Posterior vena cava (tissue), 2 donors: ENCODE measurements at regions not wholly inside any gene's neighbourhood (a gene's known extent, or its start where the extent isn't known, plus 50 kb on each side); places are given as distances from the start of the nearest gene placed in this dataset.
"Not testable (repeated sequence)": the region's sequence is repeated elsewhere in the genome, so short reads cannot be mapped to it uniquely, and the experiment has no call there.

ENCODE experiments used
- DNase-seq: peaks from one replicate; pipeline ENCODE4 v3.0.0-alpha.2; 2020; ENCODE audit warnings: low spot score
- intact Hi-C, 2 donors: fragments of 100-400 bp; cut with DNase I; formaldehyde crosslinking; loops; one replicate each; pipeline versions ENCODE4 v1.14.1 to v1.14.2; 2022 to 2023
- donor health status: DM: yes; HTN: yes; CAD: no.
- donor health status: DM: yes; HTN: yes; CAD: no.

GRCh38 chr2:160550048-160550447 is 56.4 kb upstream of the RBMS1 start:
- intact Hi-C loops, result no loop called here

GRCh38 chr2:160551259-160551658 is 57.7 kb upstream of the RBMS1 start:
- intact Hi-C loops, result no loop called here
- no peak for DNase-seq

More at GRCh38 chr2:160550048-160550447, 56.4 kb upstream of the RBMS1 start:
- no peak for DNase-seq

- DNase-seq, result no peak
- intact Hi-C loops, result no loop called here
Measured at GRCh38 chr2:160555420-160556071, 61.9 kb upstream of the RBMS1 start.

GRCh38 chr2:160557903-160558302 is 64.3 kb upstream of the RBMS1 start:
- DNase-seq, result no peak
- intact Hi-C loops, result no loop called here

GRCh38 chr2:160558531-160558930 is 64.9 kb upstream of the RBMS1 start:
- DNase-seq, result no peak
- intact Hi-C loops, result no loop called here

- intact Hi-C loops, result no loop called here
- no peak for DNase-seq
Measured at GRCh38 chr2:160561551-160562295, 68.1 kb upstream of the RBMS1 start.

GRCh38 chr2:160562730-160563129 is 69.1 kb upstream of the RBMS1 start:
- no peak for DNase-seq

GRCh38 chr2:160564591-160564990 is 71.0 kb upstream of the RBMS1 start:
- intact Hi-C loops, result no loop called here
- DNase-seq, result no peak

More at GRCh38 chr2:160562730-160563129, 69.1 kb upstream of the RBMS1 start:
- intact Hi-C loops, result no loop called here

GRCh38 chr2:160565099-160565845 is 71.7 kb upstream of the RBMS1 start:
- no peak for DNase-seq
- intact Hi-C loops, result no loop called here

GRCh38 chr2:160566717-160567116 is 73.1 kb upstream of the RBMS1 start:
- DNase-seq, result no peak
- intact Hi-C loops, result no loop called here

- intact Hi-C loops, result no loop called here
- DNase-seq, result no peak
Measured at GRCh38 chr2:160568856-160569255, 75.2 kb upstream of the RBMS1 start.

- intact Hi-C loops, result no loop called here
- DNase-seq, result no peak
Measured at GRCh38 chr2:160570376-160570775, 76.8 kb upstream of the RBMS1 start.

GRCh38 chr2:160574468-160575140 is 81.0 kb upstream of the RBMS1 start:
- no peak for DNase-seq
- intact Hi-C loops, result no loop called here

- intact Hi-C loops, result no loop called here
- no peak for DNase-seq
Measured at GRCh38 chr2:160575368-160575767, 81.8 kb upstream of the RBMS1 start.

GRCh38 chr2:160576054-160576499 is 82.5 kb upstream of the RBMS1 start:
- intact Hi-C loops, result no loop called here
- no peak for DNase-seq

GRCh38 chr2:160577081-160577480 is 83.5 kb upstream of the RBMS1 start:
- intact Hi-C loops, DNase-seq: not testable (repeated sequence)

GRCh38 chr2:160581035-160581434 is 87.4 kb upstream of the RBMS1 start:
- intact Hi-C loops, result no loop called here
- DNase-seq, result no peak

- intact Hi-C loops, result no loop called here
Measured at GRCh38 chr2:160581448-160581847, 87.8 kb upstream of the RBMS1 start.

GRCh38 chr2:160582081-160582480 is 88.5 kb upstream of the RBMS1 start:
- no peak for DNase-seq
- intact Hi-C loops, result no loop called here

More at GRCh38 chr2:160581448-160581847, 87.8 kb upstream of the RBMS1 start:
- no peak for DNase-seq
